T follicular helper cell (primary cell): ENCODE measurements at regions not wholly inside any gene's neighbourhood (a gene's known extent, or its start where the extent isn't known, plus 50 kb on each side); places are given as distances from the start of the nearest gene placed in this dataset.
A peak's percentile ranks its signal among the peaks of the same experiment; 100 is the strongest.
"Not testable (repeated sequence)": the region's sequence is repeated elsewhere in the genome, so short reads cannot be mapped to it uniquely, and the experiment has no call there.

Experiments
- DNase-seq: peaks from one replicate; pipeline ENCODE4 v3.0.0-alpha.2; 2020; ENCODE audit warnings: low read depth

DNA sequence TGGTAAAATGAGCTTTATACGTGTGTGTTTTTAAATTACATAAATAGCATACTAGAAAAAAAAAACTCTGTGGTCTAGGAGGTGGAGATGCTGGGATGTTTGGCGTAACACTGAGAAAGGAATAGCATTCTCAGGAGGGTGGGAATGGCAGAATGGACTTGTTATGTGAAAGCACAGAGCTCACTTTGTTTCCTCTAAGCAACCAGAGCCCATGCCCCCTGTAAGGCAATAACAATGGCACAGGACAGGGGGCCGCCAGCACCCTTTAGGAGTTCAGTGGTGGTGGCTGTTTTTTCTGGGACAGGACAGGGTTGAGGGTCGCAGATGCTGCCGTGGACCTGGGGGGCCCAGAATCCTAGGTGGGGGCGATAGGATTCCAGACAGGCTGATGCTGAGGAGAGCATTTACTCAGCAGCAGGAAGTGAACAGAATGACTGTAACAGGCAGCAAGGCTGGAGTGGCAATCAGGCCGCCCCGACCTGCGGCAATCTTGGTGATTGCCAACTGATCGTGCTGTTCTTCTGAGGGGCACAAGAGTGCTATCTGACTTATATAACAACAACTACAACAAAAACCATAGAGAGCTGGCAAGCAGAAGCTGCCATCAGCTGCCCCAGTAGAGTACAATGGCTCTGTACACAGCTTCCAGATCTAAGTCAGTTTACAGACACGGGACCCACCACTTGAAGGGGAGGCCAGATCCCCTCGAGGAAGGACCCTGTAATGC lies 160.4 kb downstream of the UACA start:
- no peak for DNase-seq

GRCh38 chr15:70602281-70602680 lies 161.1 kb downstream of the UACA start:
- DNase-seq, result no peak

DNA sequence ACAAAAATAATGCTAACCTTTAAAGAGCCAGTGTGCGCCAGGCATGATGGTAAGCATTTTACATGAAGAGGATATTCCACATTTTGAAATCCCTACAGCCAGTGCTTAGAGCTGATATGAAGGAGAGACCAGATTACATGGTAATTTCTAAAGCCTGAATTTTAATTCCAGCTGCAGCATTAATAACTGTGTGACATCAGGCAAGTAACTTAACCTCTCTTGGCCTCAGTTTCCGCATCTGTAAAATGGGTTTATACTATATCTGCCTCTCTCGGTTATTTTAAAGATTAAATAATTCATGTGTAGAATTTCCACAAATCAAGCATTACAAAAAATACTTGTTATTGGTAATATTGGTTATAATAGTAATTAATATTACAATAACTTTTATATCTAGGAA lies 165.4 kb downstream of the UACA start:
- no peak for DNase-seq

- no peak for DNase-seq
Measured at GRCh38 chr15:70597056-70597603, 166.2 kb downstream of the UACA start.

DNA sequence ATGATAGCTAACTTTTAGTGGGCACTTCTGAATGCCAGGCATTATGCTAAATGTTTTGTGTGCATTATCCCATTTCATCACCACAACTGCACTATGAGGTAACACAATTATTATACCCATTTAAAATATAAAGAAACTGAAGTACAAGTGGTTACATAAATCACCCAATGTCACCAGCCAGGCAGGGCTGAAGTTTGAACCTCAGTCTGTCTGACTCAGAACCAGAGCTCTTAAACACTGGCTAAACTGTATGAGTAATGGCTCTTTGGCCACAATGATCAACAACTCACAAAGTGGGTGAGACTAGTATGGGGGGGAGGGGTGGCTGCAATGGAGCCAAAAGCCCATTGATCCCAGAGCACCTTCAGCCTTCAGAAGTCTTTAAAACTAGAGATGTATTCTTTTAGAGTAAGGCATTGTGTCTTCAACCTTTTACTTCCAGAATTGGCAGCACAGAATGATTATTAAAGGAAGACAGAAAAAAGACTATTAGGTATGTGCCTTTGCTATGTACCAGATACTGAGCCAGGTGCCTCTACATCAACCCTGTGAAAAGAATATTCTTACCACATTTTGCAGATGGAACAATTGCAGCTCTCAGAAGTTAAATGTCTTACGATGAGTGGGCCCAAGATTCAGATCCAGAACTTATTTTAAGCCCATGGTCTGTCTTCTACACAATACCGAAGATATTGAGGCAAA lies 166.9 kb downstream of the UACA start:
- DNase-seq, result no peak

GRCh38 chr15:70593795-70594194 lies 169.6 kb downstream of the UACA start:
- DNase-seq, result no peak

DNA sequence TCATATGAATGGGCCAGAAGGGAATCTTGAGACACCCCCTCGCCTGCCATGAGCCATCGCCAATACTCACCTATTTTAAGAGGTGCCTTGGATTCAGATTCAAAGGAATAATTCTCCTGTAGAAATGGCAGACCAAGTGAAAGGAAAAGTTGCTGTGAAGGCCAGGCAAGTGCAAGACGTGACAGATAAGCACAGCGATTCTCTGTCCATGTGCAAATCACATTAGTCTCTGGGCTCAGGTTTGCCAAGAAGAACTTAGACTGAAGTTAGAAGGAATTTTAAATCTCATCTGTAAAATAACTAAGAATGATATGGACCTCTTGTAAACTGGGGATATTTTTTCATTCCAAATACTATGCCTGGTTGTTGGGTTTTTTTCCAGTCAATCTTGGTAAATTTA lies 173.6 kb downstream of the UACA start:
- no peak for DNase-seq

DNA sequence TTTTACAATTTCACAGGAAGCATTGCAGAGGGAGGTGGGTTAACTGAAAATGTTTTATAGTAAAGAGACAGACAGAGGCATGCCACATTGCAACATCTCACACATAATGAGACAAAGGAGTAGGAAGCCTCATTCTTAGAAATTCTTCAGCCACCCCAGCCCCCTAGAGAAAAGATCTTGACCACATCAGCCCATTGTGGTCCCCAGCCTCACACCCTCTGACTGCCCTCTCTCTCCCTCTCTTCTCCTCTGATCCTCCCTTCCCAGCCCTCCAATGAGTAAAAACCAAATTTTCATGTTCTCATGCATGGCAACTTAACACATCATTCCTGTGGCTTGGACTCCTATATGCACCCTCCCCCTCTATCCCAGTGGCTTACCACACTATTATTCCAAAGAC lies 174.1 kb downstream of the UACA start:
- no peak for DNase-seq

GRCh38 chr15:70588613-70589012 lies 174.7 kb downstream of the UACA start:
- no peak for DNase-seq

DNA sequence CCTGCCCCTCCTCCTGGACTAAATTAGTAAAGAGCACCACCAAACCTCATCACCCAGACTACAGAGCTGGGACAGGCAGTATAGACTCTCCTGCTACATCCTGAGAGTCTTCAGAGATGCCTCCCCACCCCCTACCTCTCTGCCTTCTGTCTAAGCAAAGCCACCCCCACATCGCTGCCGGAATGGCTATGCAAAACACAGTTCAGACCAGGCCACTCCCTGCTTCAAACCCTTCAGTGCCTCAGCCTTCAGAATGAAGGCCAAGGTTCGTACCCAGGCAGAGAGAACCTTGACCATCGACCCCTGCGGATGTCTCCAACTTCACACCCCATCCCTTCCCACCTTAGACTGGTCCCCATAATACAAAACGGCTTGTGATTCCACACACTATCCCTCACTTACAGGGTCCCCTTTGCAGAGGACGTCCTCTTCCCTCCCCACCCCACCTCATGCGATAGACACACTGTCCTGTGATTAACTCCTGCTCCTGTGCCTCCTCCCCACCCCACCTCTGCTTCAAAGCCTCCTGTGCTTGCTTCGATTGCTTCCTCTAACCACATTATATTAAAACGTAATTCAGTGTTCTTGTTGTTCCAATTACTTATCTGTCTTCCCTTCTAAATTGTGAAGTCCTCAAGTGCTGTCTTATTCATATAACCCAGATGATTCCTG lies 175.3 kb downstream of the UACA start:
- no peak for DNase-seq

DNA sequence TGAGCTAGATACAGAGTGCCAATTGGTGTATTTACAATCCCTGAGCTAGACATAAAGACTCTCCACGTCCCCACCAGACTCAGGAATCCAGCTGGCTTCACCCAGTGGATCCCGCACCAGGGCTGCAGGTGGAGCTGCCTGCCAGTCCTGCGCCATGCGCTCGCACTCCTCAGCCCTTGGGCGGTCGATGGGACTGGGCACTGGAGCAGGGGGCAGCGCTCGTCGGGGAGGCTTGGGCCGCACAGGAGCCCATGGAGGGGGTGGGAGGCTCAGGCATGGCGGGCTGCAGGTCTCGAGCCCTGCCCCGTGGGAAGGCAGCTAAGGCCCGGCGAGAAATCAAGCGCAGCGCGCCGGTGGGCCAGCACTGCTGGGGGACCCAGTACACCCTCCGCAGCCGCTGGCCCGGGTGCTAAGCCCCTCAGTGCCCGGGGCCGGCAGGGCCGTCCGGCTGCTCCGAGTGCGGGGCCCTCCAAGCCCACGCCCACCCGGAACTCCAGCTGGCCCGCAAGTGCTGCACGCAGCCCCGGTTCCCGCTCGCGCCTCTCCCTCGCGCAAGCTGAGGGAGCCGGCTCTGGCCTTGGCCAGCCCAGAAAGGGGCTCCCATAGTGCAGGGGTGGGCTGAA lies 176.2 kb downstream of the UACA start:
- DNase-seq, result not testable (repeated sequence)

GRCh38 chr15:70586241-70586640 lies 177.1 kb downstream of the UACA start:
- no peak for DNase-seq

GRCh38 chr15:70585707-70586034 lies 177.7 kb downstream of the UACA start:
- no peak for DNase-seq

GRCh38 chr15:70584838-70585706 lies 178.3 kb downstream of the UACA start:
- DNase-seq, result peak; percentile 25

GRCh38 chr15:70584441-70584837 lies 178.9 kb downstream of the UACA start:
- no peak for DNase-seq

- no peak for DNase-seq
Measured at GRCh38 chr15:70583006-70583405, 180.4 kb downstream of the UACA start.

DNA sequence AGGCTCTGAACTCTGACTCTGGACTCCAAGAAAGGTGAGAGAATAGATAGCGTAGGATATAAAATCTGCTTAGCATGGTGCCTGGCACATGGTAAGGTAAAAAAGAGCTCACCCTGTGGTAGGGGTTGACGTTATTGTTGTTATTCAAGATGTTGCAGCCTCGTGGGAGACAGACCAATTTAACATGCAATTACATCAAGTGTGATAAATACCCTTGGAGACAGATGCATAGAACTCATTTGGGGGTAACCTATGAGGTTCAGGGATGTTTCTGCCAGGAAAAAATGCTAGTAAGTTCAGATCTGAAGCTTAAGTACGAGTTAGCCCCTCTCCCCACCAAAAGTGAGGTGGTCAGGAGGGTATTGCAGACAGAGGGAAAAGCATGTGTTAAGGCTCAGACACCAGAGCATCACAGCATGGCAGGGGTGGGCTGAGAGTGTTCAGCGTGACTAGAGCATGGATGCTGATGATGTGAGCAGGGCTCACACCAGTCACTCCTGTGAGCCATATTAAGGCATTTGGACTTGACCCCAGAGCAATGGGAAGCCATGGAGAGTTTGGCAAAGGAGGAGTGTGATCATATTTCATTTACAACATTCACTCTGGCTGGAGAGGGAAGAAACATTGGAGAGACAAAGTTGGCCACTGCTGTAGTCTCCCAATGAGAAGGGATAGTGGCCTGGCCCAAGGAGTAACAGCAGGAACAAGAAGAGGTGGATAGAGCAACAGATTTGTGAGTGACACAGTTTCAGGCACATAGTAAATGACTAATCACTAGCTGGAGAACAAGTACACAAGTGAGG lies 181.0 kb downstream of the UACA start:
- no peak for DNase-seq

DNA sequence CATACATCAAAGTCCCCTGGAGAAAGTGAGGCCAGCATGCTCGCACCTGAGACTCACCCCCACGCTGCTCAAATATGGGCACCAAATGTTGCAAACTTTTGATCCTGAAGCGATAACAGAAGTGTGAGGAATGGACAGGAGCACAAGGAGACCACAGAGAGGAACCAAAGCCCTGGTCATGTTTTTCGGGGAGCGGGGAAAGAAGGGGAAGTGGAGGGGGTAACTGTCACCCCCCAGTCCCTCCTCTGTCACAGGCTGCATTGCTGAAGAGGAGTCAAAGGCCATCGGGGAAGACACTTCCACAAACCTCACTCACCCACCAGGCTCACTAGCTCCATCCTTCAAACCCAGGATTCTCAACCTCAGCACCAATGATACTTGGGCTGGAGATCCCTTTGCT lies 182.4 kb downstream of the UACA start:
- no peak for DNase-seq

DNA sequence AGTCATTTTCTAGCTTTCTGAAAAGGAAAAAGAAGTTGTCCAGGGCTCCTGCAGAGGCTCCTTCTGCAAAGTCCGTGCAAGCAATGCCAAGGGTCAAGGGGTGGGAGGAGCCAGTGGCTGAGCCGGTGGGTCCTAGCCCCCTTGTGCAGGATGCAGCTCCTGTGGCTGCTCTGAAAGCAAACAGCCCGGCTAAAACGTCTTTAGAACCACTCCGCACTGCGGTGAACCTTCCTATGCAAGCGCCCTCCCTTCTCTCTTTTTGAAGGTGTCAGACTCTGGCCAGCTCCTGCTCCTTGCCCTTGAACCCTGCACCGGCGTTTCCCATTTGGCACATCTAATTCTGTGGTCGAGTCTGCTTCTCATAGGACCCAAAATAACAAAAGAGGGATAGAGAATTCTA lies 183.1 kb downstream of the UACA start:
- DNase-seq, result no peak

- DNase-seq, result no peak
Measured at GRCh38 chr15:70579766-70580165, 183.6 kb downstream of the UACA start.

- no peak for DNase-seq
Measured at GRCh38 chr15:70578196-70578595, 185.2 kb downstream of the UACA start.
